ENCODE measurements at regions not wholly inside any gene's neighbourhood (a gene's known extent, or its start where the extent isn't known, plus 50 kb on each side); places are given as distances from the start of the nearest gene placed in this dataset.

GRCh38 chr18:68623342-68623741 lies 91.6 kb downstream of the TMX3 start:
- DNase-seq (ENCODE audit: extremely low read depth in 1 of 2, low read depth in 1 of 2) = peak in 1 of 2 donors; percentile 7

GRCh38 chr18:68611311-68611710 lies 103.6 kb downstream of the TMX3 start:
- DNase-seq (ENCODE audit: extremely low read depth in 1 of 2, low read depth in 1 of 2) = no peak

GRCh38 chr18:68608851-68609490 lies 105.9 kb downstream of the TMX3 start:
- no peak for DNase-seq (ENCODE audit: extremely low read depth in 1 of 2, low read depth in 1 of 2)

GRCh38 chr18:68607852-68608251 lies 107.1 kb downstream of the TMX3 start:
- no peak for DNase-seq (ENCODE audit: extremely low read depth in 1 of 2, low read depth in 1 of 2)

- no peak for DNase-seq (ENCODE audit: extremely low read depth in 1 of 2, low read depth in 1 of 2)
These were observed 110.7 kb downstream of the TMX3 start for GRCh38 chr18:68604256-68604655.

- no peak for DNase-seq (ENCODE audit: extremely low read depth in 1 of 2, low read depth in 1 of 2)
These were observed 118.9 kb downstream of the TMX3 start for GRCh38 chr18:68596016-68596415.

- no peak for DNase-seq (ENCODE audit: extremely low read depth in 1 of 2, low read depth in 1 of 2)
These were observed 126.7 kb downstream of the TMX3 start for GRCh38 chr18:68588169-68588568.

GRCh38 chr18:68583685-68584084 lies 131.2 kb downstream of the TMX3 start:
- DNase-seq (ENCODE audit: extremely low read depth in 1 of 2, low read depth in 1 of 2) = no peak

GRCh38 chr18:68574311-68574710 lies 140.6 kb downstream of the TMX3 start:
- no peak for DNase-seq (ENCODE audit: extremely low read depth in 1 of 2, low read depth in 1 of 2)

- DNase-seq (ENCODE audit: extremely low read depth in 1 of 2, low read depth in 1 of 2) = no peak
These were observed 145.0 kb downstream of the TMX3 start for GRCh38 chr18:68569936-68570335.

- no peak for DNase-seq (ENCODE audit: extremely low read depth in 1 of 2, low read depth in 1 of 2)
These were observed 146.3 kb downstream of the TMX3 start for GRCh38 chr18:68568364-68569155.

- DNase-seq (ENCODE audit: extremely low read depth in 1 of 2, low read depth in 1 of 2) = no peak
These were observed 147.9 kb downstream of the TMX3 start for GRCh38 chr18:68566991-68567390.

- no peak for DNase-seq (ENCODE audit: extremely low read depth in 1 of 2, low read depth in 1 of 2)
These were observed 149.9 kb downstream of the TMX3 start for GRCh38 chr18:68564961-68565360.

- DNase-seq (ENCODE audit: extremely low read depth in 1 of 2, low read depth in 1 of 2) = no peak
These were observed 150.6 kb downstream of the TMX3 start for GRCh38 chr18:68564351-68564750.

- no peak for DNase-seq (ENCODE audit: extremely low read depth in 1 of 2, low read depth in 1 of 2)
These were observed 154.8 kb downstream of the TMX3 start for GRCh38 chr18:68560128-68560527.

- no peak for DNase-seq (ENCODE audit: extremely low read depth in 1 of 2, low read depth in 1 of 2)
These were observed 157.7 kb downstream of the TMX3 start for GRCh38 chr18:68557183-68557582.

- no peak for DNase-seq (ENCODE audit: extremely low read depth in 1 of 2, low read depth in 1 of 2)
These were observed 159.0 kb downstream of the TMX3 start for GRCh38 chr18:68555879-68556301.

- no peak for DNase-seq (ENCODE audit: extremely low read depth in 1 of 2, low read depth in 1 of 2)
These were observed 165.7 kb downstream of the TMX3 start for GRCh38 chr18:68548904-68549870.

GRCh38 chr18:68543344-68543743 lies 171.6 kb downstream of the TMX3 start:
- DNase-seq (ENCODE audit: extremely low read depth in 1 of 2, low read depth in 1 of 2) = no peak

- no peak for DNase-seq (ENCODE audit: extremely low read depth in 1 of 2, low read depth in 1 of 2)
These were observed 172.1 kb downstream of the TMX3 start for GRCh38 chr18:68542846-68543245.

- DNase-seq (ENCODE audit: extremely low read depth in 1 of 2, low read depth in 1 of 2) = no peak
These were observed 181.3 kb downstream of the TMX3 start for GRCh38 chr18:68533641-68534040.

All from stimulated activated CD8-positive, alpha-beta memory T cell treated with anti-CD3 and anti-CD28 coated beads, Interleukin-7, amount 100 ng/mL, for 48 hours (primary cell).